Hepatocyte (in vitro differentiated cells): ENCODE measurements at regions not wholly inside any gene's neighbourhood (a gene's known extent, or its start where the extent isn't known, plus 50 kb on each side); places are given as distances from the start of the nearest gene placed in this dataset.

Source experiments
- CTCF ChIP-seq: fragments of 200-600 bp; sonication (generic); IDR thresholded peaks from 2 replicates; pipeline ENCODE4 v1.5.1; 2016; ENCODE audit warnings: antibody characterized with exemption, mild to moderate bottlenecking; ENCODE audit not compliant: poor library complexity
- EZH2 ChIP-seq: fragments of 200-600 bp; sonication (generic); IDR thresholded peaks from 2 replicates; pipeline ENCODE4 v1.6.1; 2016; ENCODE audit warnings: antibody characterized with exemption, mild to moderate bottlenecking, borderline replicate concordance
- EZH2phosphoT487 ChIP-seq: fragments of 200-600 bp; sonication (generic); IDR thresholded peaks from one replicate; pipeline ENCODE4 v1.6.1; 2018; ENCODE audit warnings: antibody characterized with exemption, mild to moderate bottlenecking, low read depth, moderate library complexity; ENCODE audit not compliant: unreplicated experiment, severe bottlenecking

GRCh38 chr1:30818568-30819243 is 61.1 kb upstream of the LAPTM5 start:
- TF ChIP-seq CTCF (no peak), EZH2 (no peak), EZH2phosphoT487 (no peak)
